ENCODE measurements at regions not wholly inside any gene's neighbourhood (a gene's known extent, or its start where the extent isn't known, plus 50 kb on each side); places are given as distances from the start of the nearest gene placed in this dataset.
"Not testable (repeated sequence)": the region's sequence is repeated elsewhere in the genome, so short reads cannot be mapped to it uniquely, and the experiment has no call there.

DNA sequence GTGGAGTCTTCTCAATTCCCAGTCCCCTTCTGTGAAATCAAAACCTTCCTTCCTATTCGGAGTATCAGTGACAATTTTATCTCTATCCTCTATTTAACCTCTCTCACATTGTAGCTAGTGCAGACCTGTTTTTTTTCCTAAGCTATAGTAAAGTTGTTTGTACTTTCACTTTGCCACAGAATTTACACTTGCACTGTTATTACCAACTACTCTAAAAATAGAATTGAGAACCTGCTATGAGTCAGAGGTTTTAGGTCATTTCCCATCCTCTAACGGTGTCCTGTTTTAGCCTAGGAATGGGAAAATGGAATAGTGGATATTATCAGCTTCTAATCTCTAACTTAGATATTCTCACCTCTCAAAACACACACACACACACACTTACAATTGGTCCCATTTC, 862.7 kb downstream of the NCAM2 start:
- Mint-ChIP-seq H3K4me1 (no peaks in the 10 kb centered on the region), H3K9me3 (peaks cover 1% of the 10 kb centered on the region), H3K36me3 (ENCODE audit: low read depth) (no peaks in the 10 kb centered on the region), H3K27me3 (ENCODE audit: low read depth, poor library complexity) (no peaks in the 10 kb centered on the region), H3K4me3 (no peak overlapping the region), H3K27ac (no peak overlapping the region)
- TF ChIP-seq, protein P1, sequence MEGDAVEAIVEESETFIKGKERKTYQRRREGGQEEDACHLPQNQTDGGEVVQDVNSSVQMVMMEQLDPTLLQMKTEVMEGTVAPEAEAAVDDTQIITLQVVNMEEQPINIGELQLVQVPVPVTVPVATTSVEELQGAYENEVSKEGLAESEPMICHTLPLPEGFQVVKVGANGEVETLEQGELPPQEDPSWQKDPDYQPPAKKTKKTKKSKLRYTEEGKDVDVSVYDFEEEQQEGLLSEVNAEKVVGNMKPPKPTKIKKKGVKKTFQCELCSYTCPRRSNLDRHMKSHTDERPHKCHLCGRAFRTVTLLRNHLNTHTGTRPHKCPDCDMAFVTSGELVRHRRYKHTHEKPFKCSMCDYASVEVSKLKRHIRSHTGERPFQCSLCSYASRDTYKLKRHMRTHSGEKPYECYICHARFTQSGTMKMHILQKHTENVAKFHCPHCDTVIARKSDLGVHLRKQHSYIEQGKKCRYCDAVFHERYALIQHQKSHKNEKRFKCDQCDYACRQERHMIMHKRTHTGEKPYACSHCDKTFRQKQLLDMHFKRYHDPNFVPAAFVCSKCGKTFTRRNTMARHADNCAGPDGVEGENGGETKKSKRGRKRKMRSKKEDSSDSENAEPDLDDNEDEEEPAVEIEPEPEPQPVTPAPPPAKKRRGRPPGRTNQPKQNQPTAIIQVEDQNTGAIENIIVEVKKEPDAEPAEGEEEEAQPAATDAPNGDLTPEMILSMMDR (IDR thresholded peaks at IDR 0.05) = no peak
- no peak for DNase-seq

DNA sequence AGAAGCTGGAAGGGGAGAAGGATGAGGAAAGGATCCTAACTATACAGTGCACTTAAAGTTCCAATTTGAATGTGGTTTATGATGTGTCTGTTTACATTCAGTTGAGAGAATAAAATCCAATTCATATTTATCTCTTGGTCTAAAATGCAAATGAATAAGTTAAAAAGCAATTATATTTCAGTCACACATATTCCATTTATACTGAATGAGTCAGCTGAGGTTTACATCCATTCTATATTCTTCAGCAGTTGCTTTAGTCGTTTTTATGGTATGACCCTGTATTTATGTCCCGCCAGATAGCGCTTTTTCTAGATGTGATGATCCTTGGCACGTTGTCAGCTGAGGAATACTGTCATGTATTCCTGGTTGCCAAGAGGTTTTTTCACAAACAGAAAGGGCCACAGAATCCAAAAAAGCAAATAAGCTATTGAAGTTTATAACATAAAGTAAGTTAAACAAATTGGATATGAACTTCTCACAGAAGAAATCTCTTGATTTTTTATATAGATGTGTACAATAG, 866.2 kb downstream of the NCAM2 start:
- H3K4me1 Mint-ChIP-seq = no peaks in the 10 kb centered on the region
- H3K27me3 Mint-ChIP-seq (ENCODE audit: low read depth, poor library complexity) = no peaks in the 10 kb centered on the region
- TF ChIP-seq, protein P1 (IDR thresholded peaks at IDR 0.05) = no peak
- H3K27ac Mint-ChIP-seq = no peak overlapping the region
- DNase-seq = no peak
- H3K36me3 Mint-ChIP-seq (ENCODE audit: low read depth) = no peaks in the 10 kb centered on the region
- H3K4me3 Mint-ChIP-seq = no peak overlapping the region
- no peaks in the 10 kb centered on the region for H3K9me3 Mint-ChIP-seq

DNA sequence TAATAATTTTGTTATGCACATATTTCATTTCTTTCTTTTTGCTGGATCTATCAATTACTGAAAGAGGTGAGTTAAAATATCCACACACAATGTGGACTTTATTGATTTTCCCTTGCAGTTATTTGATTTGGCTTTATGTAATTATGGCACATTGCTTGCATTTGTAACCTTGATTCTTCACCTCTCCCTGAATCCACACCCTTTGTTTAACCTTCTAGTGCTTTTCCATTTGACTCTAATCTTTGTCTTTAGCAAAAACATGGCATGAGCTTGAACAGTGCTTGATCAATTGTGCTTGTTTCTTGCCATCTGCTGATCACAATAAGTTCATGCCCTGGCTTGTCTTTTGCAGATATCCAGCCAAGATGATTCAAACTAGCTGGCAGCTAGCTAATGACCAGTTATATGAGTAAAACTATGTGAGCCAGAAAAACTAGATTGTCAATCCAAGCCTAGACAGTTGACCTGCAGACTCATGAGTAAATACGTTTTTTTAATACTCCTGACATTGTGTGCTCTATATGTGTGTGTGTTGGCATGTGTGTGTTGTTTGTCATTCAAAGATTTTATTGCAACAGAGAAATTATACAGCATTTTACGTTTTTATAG, 899.2 kb downstream of the NCAM2 start:
- Mint-ChIP-seq H3K27ac (no peak overlapping the region), H3K4me3 (no peak overlapping the region)
- TF ChIP-seq, protein P1 (IDR thresholded peaks at IDR 0.05) = no peak

DNA sequence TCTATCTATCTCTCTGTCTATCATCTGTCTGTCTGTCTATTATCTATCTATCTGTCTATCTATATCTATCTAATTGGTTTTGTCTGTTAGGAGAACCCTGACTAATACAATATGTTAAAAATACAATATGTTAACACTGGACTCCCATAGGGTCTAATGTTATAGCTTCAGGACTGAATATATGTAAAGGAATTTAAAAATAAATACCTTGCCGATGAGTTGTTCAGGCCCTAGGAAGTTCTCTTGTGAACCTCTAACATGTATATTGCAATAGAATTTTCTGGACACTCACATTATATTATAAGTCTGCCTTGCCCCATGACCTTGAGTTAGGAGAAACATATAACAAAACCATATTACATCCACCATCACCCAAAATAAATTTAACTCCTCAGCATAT, 900.6 kb downstream of the NCAM2 start:
- no peak for DNase-seq
- Mint-ChIP-seq H3K27ac (no peak overlapping the region), H3K4me1 (no peaks in the 10 kb centered on the region), H3K36me3 (ENCODE audit: low read depth) (no peaks in the 10 kb centered on the region), H3K4me3 (no peak overlapping the region), H3K9me3 (peaks cover 10% of the 10 kb centered on the region), H3K27me3 (ENCODE audit: low read depth, poor library complexity) (no peaks in the 10 kb centered on the region)
- TF ChIP-seq, protein P1 (IDR thresholded peaks at IDR 0.05) = no peak

More for the DNA sequence above, 899.2 kb downstream of the NCAM2 start:
- Mint-ChIP-seq H3K9me3 (peaks cover 4% of the 10 kb centered on the region), H3K27me3 (ENCODE audit: low read depth, poor library complexity) (no peaks in the 10 kb centered on the region), H3K4me1 (no peaks in the 10 kb centered on the region), H3K36me3 (ENCODE audit: low read depth) (no peaks in the 10 kb centered on the region)
- DNase-seq = no peak

DNA sequence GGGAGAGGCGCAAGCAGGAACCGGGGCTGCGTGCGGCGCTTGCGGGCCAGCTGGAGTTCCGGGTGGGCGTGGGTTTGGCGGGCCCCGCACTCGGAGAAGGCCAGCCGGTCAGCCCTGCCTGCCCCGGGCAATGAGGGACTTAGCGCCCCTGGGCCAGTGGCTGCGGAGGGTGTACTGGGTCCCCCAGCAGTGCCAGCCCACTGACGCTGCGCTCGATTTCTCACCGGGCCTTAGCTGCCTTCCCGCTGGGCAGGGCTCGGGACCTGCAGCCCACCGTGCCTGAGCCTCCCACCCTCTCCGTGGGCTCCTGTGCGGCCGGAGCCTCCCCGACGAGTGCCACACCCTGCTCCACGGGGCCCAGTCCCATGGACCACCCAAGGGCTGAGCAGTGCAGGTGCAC, 904.2 kb downstream of the NCAM2 start:
- not testable (repeated sequence) for DNase-seq; H3K27ac Mint-ChIP-seq; H3K27me3 Mint-ChIP-seq (ENCODE audit: low read depth, poor library complexity); H3K4me3 Mint-ChIP-seq; H3K4me1 Mint-ChIP-seq; H3K9me3 Mint-ChIP-seq; H3K36me3 Mint-ChIP-seq (ENCODE audit: low read depth)

DNA sequence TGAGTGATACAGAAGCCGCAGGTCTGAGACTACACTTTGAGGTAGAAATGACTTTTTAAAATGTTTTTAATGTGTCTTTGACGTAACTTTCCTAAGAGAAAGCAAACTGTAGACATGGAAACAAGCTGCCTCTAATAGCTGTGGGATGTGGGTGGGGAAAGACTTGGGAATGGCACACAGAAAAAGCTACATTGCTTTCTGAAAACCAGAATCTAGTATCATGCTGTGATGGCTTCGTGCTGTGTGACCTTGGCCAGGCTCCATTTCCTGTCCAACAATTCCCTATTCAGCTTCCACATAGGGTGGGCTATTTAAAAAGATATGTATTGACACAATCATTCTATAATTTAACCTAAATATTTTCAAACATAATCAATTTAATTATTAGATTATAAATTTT, 909.1 kb downstream of the NCAM2 start:
- no peak overlapping the region for H3K27ac Mint-ChIP-seq
- H3K9me3 Mint-ChIP-seq = peaks cover 15% of the 10 kb centered on the region
- peaks cover 7% of the 10 kb centered on the region for H3K27me3 Mint-ChIP-seq (ENCODE audit: low read depth, poor library complexity)
- H3K4me1 Mint-ChIP-seq = no peaks in the 10 kb centered on the region
- H3K4me3 Mint-ChIP-seq = no peak overlapping the region
- DNase-seq = no peak
- H3K36me3 Mint-ChIP-seq (ENCODE audit: low read depth) = no peaks in the 10 kb centered on the region
- TF ChIP-seq, protein P1 (IDR thresholded peaks at IDR 0.05) = no peak

All from nephron progenitor cell (in vitro differentiated cells).